M059J (cell line): ENCODE measurements at regions not wholly inside any gene's neighbourhood (a gene's known extent, or its start where the extent isn't known, plus 50 kb on each side); places are given as distances from the start of the nearest gene placed in this dataset.
A peak's percentile ranks its signal among the peaks of the same experiment; 100 is the strongest.
"Not testable (repeated sequence)": the region's sequence is repeated elsewhere in the genome, so short reads cannot be mapped to it uniquely, and the experiment has no call there.

Experiments
- DNase-seq: peaks from one replicate; pipeline ENCODE4 v3.0.0-alpha.2; 2012; ENCODE audit warnings: low read depth

DNA sequence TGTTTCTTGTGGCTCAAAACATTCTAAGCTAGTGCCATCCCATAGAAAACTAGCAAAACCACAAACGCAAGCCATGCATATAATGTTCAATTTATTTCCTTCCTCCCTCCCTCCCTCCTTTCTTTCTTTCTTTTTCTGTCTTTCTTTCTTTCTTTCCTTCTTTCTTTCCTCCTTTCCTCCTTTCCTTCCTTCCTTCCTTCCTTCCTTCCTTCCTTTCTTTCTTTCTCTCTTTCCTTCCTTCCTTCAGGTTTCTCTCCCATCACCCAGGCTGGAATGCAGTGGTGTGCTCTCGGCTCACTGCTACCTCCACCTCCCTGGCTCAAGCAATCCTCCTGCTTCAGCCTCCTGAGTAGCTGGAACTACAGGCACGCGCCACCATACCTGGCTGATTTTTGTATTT lies 492.8 kb upstream of the PROK2 start:
- no peak for DNase-seq

DNA sequence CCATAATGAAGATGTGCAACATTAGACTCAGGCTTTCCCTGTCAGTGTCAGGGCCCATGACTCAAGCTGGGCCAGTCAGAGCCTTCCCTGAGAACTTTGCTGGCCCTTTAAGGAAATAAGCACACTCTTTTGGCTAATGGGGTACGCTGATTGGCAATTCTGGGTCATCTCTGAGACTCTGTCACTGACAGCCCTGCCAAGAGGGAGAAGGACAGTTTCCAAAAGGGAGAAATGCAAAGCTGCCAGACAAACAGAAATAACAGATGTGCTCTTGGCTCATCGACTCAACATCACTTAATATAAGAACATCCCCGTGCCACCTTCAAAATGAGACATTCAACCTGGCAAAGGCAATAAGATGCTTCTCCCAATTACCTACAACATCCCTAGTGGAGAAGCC lies 491.9 kb upstream of the PROK2 start:
- no peak for DNase-seq

DNA sequence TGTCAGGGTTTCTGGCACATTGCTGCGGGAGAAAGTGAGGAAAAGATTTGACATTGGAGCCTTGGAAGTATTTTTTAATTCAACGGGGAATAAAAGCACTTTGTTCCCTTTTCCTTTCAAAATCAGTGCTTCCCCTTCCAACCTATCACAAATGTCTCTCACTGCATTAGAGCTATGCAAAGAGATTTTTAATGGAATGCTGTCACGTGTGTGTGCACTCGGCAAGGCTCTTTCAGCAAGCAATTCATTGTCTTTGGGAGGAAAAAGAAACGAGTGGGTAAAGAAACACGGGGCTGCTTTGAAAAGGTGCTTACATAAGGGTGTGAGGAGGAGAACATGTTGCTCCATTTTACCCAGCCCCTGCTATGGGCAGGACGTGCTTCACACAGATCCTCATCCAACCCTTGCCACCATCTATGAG lies 490.4 kb upstream of the PROK2 start:
- no peak for DNase-seq

DNA sequence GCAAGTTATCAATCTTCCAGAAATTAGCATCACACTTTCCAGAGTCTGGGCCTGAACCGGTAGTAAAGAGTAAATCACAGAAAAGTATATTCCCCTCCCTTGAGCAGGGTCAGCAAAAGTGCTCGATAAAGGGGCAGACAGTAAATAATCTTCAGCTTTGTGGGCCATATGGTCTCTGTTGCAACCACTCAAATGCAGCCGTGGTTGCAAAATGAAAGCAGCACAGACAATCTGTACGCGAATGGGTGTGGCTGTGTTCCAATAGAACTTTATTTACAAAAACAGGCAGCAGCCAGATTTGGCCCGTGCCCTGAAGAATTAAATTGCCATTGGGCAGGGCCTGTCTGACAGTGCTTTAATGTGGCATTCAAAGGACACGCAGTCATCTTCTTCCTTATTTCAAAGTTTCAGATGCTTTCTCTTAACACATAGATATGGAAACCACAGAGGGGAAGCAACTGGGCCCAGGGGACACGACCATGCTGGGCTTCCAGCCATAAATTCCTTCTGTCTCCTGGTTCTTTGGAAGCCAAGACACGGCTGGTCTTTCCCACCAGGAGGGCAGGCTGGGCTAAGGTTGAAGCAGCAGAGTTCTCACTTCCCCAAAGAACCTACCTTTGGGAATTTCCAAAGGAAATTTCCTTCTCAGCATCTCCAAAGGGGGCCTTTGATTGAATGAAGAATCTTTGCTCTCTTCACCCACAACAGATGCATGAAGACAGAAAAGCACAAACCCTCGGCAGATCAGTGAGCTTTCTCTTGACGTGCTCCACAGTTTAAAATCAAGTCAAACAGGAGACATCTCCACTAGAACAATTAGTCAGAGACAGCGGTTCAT lies 489.8 kb upstream of the PROK2 start:
- DNase-seq = peak; percentile 50

DNA sequence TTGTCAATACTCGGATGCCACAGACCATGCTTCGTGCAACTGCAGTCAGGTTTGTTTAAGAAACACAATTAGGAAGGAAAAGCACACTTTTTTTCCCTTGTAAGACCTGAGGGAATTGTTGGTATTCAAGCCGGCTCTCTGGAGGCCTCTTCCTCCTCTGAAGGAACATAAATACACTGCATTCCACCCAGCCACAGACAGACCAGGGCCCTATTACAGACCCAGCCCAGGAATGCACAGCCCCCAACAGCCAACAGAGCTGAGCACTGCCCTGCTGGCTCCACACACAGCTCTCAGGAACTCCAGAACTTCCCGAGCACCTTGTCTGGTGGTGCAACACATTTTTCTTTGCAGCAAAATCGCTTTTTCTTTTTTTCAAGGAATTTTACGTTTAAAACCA lies 488.7 kb upstream of the PROK2 start:
- DNase-seq = peak; percentile 61

DNA sequence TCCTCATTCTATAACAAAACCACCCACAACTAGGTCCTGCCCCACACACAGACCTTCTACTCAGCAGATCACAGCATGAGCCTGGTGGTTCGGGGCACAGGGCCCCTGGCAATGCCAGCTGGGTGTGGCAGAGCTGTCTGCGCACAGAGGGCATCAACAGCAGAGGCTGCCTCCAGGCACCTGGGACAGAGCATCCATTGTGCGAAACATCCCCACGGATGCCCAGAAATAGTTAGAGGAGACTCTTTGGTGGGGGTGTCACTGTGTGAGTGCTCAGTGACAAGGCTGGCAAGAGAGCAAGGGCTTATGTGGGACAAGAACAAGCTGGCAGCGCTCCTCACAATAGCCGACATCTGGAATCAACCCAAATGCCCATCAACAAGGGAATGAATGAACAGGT lies 487.4 kb upstream of the PROK2 start:
- DNase-seq = no peak

DNA sequence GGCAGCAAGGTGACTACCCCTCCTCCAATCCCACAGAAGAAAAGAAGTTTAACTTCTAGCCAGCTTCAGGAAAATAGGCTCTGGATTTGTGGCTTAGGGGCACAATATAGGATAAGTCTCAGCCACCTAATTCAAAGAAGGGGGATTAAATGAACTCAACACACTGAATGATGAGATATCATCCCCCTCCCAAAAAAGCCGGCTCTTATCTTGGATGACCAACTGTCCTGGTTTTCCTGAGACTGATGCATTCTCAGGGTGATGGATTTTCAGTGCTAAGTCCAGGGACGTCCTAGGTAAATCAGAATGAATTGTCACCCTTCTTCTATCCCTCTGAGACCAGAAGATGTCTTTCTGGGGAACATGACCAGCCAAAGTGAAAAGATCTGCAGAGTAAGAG lies 487.0 kb upstream of the PROK2 start:
- no peak for DNase-seq

DNA sequence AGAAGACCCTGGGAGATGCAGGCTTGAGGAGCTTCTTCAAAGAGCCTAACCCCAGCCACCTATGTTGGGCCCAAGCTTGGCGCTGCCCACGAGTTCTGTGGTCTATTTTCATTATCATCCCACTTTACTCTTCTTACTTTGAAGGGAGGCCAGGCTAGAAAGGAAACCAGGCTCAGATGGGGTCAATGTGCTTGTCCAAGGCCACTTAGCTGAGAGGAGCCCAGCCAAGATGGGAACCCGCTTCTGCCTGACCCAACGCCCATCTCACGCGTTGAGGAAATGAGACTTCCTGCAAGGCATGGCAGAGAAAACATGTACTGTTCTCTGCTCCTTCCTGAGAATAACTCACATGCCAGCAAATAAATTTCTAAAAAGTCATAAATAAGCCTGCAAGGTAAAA lies 486.3 kb upstream of the PROK2 start:
- DNase-seq = no peak

DNA sequence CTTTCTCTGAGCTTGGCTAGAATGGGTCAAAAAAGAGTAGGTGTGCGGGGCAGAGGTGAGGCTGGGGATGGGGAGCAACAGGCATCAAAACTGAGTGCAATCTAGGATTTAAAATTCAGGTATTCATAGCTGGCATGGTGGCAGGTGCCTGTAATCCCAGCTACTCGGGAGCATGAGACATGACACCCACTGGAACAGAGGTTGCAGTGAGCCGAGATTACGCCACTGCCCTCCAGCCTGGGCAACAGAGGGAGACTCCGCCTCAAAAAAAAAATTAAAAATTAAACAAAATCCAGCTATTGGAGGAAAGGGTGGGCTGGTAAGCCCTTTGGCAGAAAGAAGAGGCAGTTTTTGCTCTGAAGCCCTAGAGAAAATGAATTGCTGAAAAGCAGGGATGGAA lies 485.8 kb upstream of the PROK2 start:
- no peak for DNase-seq

DNA sequence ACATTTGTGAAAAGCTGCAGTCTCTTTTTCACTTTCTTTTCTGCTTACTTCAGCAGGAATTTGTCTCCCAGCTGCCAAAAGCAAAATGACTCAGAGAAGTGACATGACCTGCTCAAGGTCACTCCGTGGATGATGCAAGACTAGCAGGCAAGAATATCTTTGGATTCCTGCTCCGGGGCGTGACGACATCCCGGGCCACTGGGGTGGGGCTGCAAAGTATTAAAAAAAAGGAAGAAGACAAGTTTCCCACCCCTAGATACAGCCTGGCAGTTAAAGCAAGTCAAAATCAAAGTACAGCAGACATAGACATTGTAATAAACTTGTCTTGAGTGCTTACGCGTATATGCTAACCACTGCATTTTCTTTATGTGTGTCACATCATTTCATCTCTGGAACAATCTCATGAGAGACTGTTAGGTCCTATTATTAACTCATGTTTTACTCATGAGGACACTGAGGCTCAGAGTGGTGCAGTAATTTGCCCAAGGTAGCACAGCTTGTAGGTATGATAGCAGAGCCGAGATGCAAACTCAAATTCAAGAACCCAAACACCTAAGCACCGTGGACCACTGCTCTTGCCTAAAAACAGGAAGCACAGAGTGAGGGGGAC lies 485.2 kb upstream of the PROK2 start:
- DNase-seq = peak; percentile 85

DNA sequence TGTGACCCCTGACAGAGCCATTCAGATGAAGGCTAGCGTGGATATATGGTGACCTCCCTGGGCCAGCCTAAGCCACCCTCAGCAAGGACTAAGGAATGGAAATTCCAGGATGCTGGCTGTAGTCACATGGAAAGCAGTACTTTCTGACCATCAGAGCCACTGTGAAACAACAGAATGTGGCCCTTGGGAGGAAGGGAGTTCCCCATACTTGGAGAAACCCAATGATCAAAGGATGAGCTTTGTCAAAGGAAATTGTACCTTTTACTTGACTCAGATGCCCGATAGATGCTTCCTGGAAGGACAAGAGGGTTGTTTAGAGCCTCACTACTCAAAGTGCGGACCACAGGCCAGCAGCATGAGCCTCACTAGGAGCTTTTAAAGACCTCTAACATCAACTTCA lies 484.5 kb upstream of the PROK2 start:
- no peak for DNase-seq

DNA sequence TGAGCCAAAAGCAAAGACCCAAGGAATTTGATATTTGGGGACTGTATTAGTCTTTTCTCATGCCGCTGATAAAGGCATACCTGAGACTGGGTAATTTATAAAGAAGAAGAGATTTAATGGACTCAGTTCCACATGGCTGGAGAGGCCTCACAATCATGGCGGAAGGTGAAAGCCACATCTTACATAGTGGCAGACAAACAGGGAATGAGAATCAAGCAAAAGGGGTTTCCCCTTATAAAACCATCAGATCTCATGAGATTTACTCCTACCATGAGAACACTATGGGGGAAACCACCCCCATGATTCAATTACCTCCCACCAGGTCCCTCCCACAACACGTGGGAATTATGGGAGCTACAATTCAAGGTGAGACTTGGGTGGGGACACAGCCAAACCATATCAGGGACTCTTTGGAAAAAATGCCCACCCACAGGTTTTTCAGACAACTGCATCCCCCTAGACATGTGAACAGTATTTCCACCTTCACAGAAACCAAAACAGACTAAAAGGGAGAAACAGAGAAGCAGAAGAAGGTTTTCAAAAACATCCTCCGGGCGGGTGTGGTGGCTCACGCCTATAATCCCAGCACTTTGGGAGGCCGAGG lies 482.1 kb upstream of the PROK2 start:
- DNase-seq = not testable (repeated sequence)

DNA sequence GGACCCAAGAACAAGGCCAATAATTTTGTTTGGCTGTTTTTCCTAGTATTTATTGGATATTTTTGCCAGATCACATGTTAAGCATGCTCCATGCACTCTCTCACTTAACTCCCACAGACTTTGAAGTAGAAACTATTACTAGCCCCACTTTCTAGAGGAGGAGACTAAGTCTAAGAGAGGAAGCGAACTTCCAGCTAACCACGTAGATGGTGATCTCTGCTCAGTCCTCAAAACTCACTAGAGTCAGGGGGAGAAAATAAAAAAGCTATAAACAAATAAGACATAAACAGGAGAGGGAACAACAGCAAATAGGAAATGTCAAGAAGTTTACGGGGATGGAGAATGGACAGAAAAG lies 481.0 kb upstream of the PROK2 start:
- DNase-seq = no peak

DNA sequence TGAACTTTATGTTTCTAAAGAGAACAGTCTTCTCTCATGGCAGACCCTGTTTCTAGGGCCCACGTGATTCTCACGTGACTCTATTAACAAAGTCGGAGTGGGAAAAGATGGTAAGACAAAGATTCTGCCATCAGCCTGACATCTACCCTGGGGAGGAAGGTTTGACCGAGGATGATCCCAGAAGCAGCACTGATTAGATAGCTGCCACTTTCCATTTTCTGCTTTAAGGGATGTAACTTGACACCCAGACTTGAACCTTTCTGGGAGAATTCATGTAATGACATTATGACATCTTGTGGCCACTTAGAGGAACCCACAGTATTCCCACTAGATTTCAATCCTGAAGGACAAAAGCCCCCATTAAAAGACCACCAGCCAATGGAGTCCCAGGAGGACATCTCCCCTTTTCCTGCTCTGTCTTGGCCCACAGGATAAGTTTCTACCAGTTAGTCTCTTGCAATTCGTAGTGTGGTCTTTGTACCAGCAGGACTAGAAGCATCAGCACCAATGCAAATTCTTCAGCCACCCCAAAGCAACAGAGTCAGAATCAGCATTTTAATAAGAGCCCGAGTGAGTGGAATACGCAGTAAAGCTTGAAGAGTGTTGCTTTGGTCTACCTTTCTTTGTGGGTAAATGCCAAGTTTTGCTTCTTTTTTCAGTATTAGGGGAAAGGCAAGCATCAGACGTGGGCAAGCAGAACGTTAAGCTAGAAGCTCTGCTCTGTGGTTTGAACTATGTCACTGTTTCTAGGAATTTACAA lies 480.5 kb upstream of the PROK2 start:
- DNase-seq = no peak

DNA sequence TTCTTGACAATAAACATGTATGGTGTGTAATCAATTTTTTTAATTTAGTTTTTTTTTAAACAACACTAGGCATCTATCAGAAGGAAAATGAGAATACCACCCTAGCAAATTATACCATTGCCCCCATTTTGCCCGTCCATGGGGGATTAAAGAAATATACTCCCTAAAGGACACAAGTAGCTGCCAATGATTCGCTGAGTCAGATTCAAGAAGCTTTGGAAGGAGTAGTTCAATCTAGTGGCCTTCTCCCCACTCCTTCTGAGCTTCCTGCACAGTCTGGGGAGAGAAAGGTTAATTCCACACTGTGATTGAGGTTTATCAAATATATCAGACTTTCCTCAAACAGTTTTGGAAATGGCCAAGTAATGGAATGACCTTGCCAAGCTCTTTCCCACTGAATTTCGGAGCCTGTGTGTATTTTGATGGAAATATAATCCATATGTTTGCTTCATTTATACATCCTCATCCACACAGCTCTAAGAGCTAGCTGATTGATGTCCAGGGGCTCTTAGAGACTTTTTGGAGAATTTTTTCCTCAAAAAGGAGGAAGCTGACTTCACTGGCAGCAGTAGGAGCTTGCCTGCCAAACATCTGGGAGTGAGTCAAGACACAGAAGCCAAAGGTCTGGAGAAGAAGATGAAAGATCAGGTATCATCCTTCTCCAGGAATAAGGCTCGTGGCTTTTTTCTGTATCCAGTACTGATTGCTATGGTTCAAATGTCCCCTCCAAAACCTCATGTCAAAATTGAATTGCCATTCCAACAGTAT lies 478.5 kb upstream of the PROK2 start:
- DNase-seq = no peak

DNA sequence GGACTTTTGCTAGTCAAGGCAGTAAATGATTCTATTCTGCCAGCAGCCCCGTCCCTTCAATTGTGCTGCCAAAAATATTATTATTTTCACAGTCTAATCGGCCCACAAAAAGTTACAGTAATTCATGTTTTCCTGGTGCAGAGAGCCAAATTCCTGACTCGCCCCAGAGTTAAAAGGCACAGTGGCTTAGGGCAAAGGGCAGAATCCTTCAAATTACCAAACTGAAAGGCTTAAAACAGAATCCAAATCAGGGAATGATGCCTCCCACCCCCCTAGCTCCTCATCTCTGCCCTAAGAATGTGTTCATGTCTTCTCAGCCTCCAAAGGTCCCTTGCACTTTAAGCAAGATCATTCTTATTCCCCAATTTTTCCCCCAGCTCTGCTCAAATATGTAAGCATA lies 477.8 kb upstream of the PROK2 start:
- no peak for DNase-seq

DNA sequence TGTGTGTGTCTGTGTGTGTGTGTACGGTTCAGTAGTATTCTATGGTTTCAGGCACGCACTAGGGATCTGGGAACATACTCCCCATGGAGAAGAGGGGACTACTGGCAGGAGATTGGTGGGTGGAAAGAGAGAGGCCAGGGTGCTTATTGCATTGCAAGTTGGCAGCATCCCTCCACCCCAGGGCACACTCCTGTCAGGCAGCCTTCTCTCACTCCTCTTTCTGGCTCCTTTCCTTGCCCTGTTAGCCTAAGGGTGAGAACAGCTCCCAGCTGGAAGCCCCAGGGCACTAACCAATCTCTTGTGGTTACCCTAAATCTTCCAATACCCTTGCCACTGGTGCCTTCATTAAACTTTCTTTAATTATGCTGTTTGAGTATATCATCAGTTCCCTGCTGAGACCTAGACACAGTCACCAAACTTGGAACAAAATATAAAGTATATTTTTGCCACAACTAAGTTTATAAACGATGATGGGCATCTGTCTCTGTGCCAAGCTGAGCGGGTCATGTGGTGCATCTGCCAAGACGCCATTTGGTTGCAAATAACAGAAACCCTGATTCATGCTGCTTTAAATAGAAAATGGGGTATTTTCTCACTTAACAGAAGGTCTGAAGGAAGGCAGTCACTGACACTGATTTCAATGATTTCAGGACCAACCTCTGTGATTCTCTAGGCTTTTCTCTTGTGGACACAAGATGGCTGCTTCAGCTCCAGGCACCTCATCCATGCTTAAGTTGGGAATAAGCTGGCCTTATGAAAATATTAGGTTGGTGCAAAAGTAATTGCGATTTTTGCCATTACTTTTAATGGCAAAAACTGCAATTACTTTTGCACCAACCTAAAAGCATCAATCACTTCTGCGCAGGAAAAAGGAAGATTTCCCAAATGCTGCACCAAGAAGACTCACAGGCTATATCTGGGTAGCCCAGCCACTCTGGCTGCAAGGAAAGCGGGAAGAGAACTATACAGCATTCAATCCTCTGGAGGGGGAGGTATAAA lies 476.9 kb upstream of the PROK2 start:
- peak; percentile 36 for DNase-seq

DNA sequence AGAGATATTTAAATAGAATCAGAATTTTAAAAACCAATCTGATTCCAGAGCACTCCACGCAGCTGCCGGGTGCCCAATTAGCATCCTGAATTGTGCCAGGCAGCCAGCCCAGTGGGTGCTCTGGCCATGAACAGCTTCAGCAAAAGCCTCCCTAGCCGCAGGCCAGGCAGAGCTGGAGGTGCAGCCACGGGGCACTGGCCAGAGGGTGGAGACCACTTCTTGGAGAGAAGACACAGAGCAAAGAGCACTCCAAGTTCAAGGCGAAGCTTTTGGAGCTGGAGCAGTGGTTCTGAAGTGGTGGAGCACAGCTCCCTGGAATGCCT lies 475.6 kb upstream of the PROK2 start:
- DNase-seq = no peak

DNA sequence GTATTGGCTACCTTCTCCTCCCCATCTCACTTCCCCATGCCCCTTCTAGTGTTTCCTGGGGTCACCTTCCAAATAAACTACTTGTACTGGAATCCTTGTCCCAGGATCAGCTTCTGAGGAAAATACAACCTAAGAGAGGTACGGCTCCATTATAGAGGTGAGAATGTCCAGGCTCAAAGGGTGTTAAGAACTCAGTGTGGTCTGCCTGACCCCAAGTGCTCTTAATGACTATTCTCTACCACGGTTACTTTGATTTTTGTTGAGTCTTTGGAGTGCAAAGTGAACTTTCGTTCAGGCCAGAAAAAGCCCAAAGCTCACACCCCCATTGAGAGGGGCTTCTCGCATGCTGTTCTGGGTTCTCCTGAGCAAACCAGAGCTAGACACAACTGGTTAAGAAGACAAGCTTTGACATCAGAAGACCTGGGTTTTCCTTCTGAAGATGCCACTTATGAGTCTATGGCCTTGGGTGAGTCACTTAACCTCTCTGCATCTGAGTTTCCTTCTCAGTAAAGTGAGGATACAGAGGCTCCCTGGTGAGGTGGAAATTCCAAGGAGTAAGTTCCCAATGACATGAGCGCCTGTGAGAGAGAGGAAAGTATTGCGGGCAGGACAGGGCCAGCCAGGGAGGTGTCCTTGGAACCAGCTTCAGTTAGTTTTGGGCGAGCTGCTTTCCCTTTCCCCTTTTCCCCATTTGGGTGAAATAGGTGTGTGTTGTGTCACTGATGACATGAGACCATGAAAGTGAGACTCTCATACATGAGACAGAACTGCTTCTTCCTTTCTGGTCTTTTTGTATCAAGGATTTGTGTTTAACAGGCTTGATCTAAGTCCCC lies 475.0 kb upstream of the PROK2 start:
- DNase-seq = peak; percentile 25
